Body of pancreas (tissue), 4 donors: ENCODE measurements at regions not wholly inside any gene's neighbourhood (a gene's known extent, or its start where the extent isn't known, plus 50 kb on each side); places are given as distances from the start of the nearest gene placed in this dataset.

Source experiments
- POLR2A ChIP-seq, 3 donors: fragments of 450-650 bp; IDR thresholded peaks; one replicate each; pipeline ENCODE4 v1.6.1; 2016; ENCODE audit warnings: antibody characterized with exemption in 3 of 3, mild to moderate bottlenecking in 2 of 3
- TF ChIP-seq, protein P1 (sequence below), 7 experiments: fragments of 450-650 bp in 4 of 7; fragments of 200-600 bp in 3 of 7; sonication (generic) in 3 of 7; IDR thresholded peaks; one replicate each; pipeline ENCODE4 v1.5.1; 2016 to 2019; ENCODE audit warnings: antibody characterized with exemption in 7 of 7

DNA sequence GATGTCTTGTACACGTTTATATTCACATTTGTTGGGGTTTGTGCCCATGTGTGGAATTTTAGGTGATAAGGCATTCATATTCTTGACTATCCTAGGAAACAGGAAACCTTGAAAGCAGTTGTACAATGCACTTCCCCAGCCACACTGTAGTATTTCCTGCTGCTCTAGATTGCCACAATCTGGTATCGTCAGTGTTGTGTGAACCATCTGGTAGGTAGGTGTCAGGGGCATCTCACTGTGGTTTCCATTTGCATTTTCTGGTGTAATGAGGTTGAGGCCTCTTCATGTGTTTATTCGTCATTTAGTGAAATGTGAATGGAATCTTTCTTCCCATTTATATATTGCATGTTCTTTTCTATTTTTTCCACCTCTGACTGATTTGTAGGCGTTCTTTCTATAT is 76.6 kb downstream of the SCGB2B2 start:
- TF ChIP-seq, protein P1, sequence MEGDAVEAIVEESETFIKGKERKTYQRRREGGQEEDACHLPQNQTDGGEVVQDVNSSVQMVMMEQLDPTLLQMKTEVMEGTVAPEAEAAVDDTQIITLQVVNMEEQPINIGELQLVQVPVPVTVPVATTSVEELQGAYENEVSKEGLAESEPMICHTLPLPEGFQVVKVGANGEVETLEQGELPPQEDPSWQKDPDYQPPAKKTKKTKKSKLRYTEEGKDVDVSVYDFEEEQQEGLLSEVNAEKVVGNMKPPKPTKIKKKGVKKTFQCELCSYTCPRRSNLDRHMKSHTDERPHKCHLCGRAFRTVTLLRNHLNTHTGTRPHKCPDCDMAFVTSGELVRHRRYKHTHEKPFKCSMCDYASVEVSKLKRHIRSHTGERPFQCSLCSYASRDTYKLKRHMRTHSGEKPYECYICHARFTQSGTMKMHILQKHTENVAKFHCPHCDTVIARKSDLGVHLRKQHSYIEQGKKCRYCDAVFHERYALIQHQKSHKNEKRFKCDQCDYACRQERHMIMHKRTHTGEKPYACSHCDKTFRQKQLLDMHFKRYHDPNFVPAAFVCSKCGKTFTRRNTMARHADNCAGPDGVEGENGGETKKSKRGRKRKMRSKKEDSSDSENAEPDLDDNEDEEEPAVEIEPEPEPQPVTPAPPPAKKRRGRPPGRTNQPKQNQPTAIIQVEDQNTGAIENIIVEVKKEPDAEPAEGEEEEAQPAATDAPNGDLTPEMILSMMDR (IDR thresholded peaks at IDR 0.05) = no peak
- TF ChIP-seq POLR2A (IDR thresholded peaks at IDR 0.05) = no peak
